HepG2 (cell line): ENCODE measurements at regions not wholly inside any gene's neighbourhood (a gene's known extent, or its start where the extent isn't known, plus 50 kb on each side); places are given as distances from the start of the nearest gene placed in this dataset.
A peak's percentile ranks its signal among the peaks of the same experiment; 100 is the strongest.

Experiments used
- AHDC1 ChIP-seq: sonication (generic); formaldehyde crosslinking; IDR thresholded peaks from 2 replicates; pipeline ENCODE4 v1.5.1; 2020; ENCODE audit warnings: mild to moderate bottlenecking, missing genetic modification reagents, borderline replicate concordance
- CREM ChIP-seq, 2 experiments: sonication (generic) in 1 of 2; formaldehyde crosslinking in 1 of 2; IDR thresholded peaks; 2 replicates each; pipeline versions ENCODE4 v1.4.0 to v1.6.1; 2016 to 2020; ENCODE audit warnings: antibody characterized with exemption in 1 of 2, mild to moderate bottlenecking in 1 of 2, missing genetic modification reagents in 1 of 2
- E2F1 ChIP-seq: sonication (generic); formaldehyde crosslinking; IDR thresholded peaks from 2 replicates; pipeline ENCODE4 v1.5.0; 2020; ENCODE audit warnings: missing genetic modification reagents
- EHMT2 ChIP-seq: fragments of 200-600 bp; sonication (generic); IDR thresholded peaks from 2 replicates; pipeline ENCODE4 v1.7.0; 2017; ENCODE audit warnings: antibody characterized with exemption, low read depth, low read length, borderline replicate concordance
- ELF1 ChIP-seq: sonication (generic); formaldehyde crosslinking; IDR thresholded peaks from 2 replicates; pipeline ENCODE4 v1.4.0; 2020; ENCODE audit warnings: missing genetic modification reagents
- GABPB1 ChIP-seq: IDR thresholded peaks from 2 replicates; pipeline ENCODE4 v1.6.1; 2016; ENCODE audit warnings: mild to moderate bottlenecking, missing genetic modification reagents, moderate library complexity, missing compliant biosample characterization
- NR2C2 ChIP-seq: sonication (generic); formaldehyde crosslinking; IDR thresholded peaks from 2 replicates; pipeline ENCODE4 v1.4.0; 2020; ENCODE audit warnings: missing genetic modification reagents, mild to moderate bottlenecking, moderate library complexity, borderline replicate concordance
- POLR2G ChIP-seq: fragments of 200-400 bp; formaldehyde crosslinking; IDR thresholded peaks from 2 replicates; pipeline ENCODE4 v1.6.1; 2018; ENCODE audit warnings: mild to moderate bottlenecking, low read depth, low read length, moderate library complexity
- USF2 ChIP-seq, 2 experiments: sonication (generic) in 1 of 2; formaldehyde crosslinking in 1 of 2; IDR thresholded peaks; 2 replicates each; pipeline versions ENCODE4 v1.5.1 to v1.6.1; 2011 to 2020; ENCODE audit warnings: borderline replicate concordance in 1 of 2, low read depth in 1 of 2, low read length in 1 of 2, mild to moderate bottlenecking in 1 of 2, missing genetic modification reagents in 1 of 2, moderate library complexity in 1 of 2
- YY1 ChIP-seq: IDR thresholded peaks from 2 replicates; pipeline ENCODE4 v1.6.1; 2011; ENCODE audit warnings: low read length, low read depth, moderate library complexity, mild to moderate bottlenecking; ENCODE audit not compliant: insufficient read depth, insufficient replicate concordance
- ZNF7 ChIP-seq: IDR thresholded peaks from 2 replicates; pipeline ENCODE4 v1.6.1; 2016; ENCODE audit warnings: missing biosample characterization, missing genetic modification reagents
- TF ChIP-seq, protein P1 (sequence below): sonication (generic); formaldehyde crosslinking; IDR thresholded peaks from 2 replicates; pipeline ENCODE4 v1.4.0; 2020; ENCODE audit warnings: missing genetic modification reagents

DNA sequence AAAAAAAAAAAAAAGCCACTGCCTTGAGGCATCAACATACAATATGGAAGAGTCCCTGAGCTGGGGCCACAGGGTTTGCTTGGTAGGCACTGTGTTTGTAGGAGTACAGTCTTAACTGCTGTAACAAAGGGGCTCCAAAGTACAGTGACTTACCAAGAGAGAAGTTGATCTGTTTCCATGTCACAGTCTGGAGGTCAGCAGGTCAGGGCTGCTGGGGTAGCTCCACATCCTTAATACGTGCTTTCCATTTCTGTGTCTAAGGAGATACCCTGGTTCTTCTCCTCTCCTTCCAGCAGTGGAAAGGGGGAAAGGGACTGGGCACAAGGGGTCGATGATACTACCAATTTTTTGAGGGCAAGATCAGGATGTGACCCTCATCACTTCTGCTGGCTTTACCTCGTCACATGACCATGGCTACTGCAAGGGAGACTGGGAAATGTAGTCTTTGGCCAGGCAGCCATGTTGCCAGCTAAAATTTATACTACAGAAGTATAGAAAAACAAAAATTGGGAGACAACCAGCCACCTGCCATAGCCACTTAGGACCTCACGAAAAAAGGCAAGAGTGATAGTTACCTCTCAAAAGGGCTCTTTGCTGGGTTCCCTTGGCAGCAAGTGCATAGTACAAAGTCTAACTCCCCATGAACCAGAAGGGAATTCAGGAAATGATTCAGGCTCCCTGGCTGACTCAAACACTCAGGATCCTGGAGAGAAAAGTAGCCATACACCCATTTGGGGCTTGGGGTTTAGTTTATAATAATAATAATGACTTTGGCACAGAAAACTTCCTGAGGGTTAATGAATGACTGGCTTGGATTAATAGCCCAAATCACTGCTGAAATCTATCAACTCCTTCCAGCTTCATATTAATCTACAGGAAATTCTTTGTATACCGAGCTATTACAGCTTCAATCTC lies 52.7 kb upstream of the ATP5PO start (continued):
- TF ChIP-seq AHDC1 (CRISPR knock-in tag) (peak; percentile 17; the same call in 1 of the 2 replicates), ZNF7 (CRISPR knock-in tag) (no peak), YY1 (peak; percentile 88), CREM (IDR thresholded peaks at IDR 0.05) (peak; percentile 63; the same call in 1 of the 2 replicates), CREM (CRISPR knock-in tag; IDR thresholded peaks at IDR 0.05) (no peak), ELF1 (CRISPR knock-in tag) (peak; percentile 52; the same call in 1 of the 2 replicates), EHMT2 (peak; percentile 38; the same call in 1 of the 2 replicates), USF2 (IDR thresholded peaks at IDR 0.05; ENCODE audit: low read depth, low read length) (peak; percentile 84), USF2 (CRISPR knock-in tag; IDR thresholded peaks at IDR 0.05; ENCODE audit: borderline replicate concordance) (peak; percentile 93; the same call in 1 of the 2 replicates), E2F1 (no peak), GABPB1 (CRISPR knock-in tag) (peak; percentile 40; the same call in 1 of the 2 replicates), POLR2G (0 out of 2 replicates have a peak, but pooled peaks have one; percentile 23), NR2C2 (CRISPR knock-in tag) (peak; percentile 78; the same call in 1 of the 2 replicates)
- TF ChIP-seq, protein P1, sequence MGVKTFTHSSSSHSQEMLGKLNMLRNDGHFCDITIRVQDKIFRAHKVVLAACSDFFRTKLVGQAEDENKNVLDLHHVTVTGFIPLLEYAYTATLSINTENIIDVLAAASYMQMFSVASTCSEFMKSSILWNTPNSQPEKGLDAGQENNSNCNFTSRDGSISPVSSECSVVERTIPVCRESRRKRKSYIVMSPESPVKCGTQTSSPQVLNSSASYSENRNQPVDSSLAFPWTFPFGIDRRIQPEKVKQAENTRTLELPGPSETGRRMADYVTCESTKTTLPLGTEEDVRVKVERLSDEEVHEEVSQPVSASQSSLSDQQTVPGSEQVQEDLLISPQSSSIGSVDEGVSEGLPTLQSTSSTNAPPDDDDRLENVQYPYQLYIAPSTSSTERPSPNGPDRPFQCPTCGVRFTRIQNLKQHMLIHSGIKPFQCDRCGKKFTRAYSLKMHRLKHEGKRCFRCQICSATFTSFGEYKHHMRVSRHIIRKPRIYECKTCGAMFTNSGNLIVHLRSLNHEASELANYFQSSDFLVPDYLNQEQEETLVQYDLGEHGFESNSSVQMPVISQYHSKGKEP (CRISPR knock-in tag): no peak
